ENCODE measurements at regions not wholly inside any gene's neighbourhood (a gene's known extent, or its start where the extent isn't known, plus 50 kb on each side); places are given as distances from the start of the nearest gene placed in this dataset.

- H3K4me1 ChIP-seq, result no peaks in the 10 kb centered on the region
- TF ChIP-seq POLR2A (IDR thresholded peaks at IDR 0.05), result no peak
- TF ChIP-seq, protein P1, sequence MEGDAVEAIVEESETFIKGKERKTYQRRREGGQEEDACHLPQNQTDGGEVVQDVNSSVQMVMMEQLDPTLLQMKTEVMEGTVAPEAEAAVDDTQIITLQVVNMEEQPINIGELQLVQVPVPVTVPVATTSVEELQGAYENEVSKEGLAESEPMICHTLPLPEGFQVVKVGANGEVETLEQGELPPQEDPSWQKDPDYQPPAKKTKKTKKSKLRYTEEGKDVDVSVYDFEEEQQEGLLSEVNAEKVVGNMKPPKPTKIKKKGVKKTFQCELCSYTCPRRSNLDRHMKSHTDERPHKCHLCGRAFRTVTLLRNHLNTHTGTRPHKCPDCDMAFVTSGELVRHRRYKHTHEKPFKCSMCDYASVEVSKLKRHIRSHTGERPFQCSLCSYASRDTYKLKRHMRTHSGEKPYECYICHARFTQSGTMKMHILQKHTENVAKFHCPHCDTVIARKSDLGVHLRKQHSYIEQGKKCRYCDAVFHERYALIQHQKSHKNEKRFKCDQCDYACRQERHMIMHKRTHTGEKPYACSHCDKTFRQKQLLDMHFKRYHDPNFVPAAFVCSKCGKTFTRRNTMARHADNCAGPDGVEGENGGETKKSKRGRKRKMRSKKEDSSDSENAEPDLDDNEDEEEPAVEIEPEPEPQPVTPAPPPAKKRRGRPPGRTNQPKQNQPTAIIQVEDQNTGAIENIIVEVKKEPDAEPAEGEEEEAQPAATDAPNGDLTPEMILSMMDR (IDR thresholded peaks at IDR 0.05), result no peak
- no peak for TF ChIP-seq EP300 (IDR thresholded peaks at IDR 0.05)
- DNase-seq (ENCODE audit: low spot score in 2 of 2), result no peak
- no peaks in the 10 kb centered on the region for H3K9me3 ChIP-seq
- H3K36me3 ChIP-seq, result no peaks in the 10 kb centered on the region
- no peak overlapping the region for H3K4me3 ChIP-seq
- H3K27me3 ChIP-seq, result no peaks in the 10 kb centered on the region
- 72 to 76% methylated on average over 4 of the region's 4 CpGs for WGBS, 2 donors
- no peak overlapping the region for H3K27ac ChIP-seq
Observed at GRCh38 chrX:18016941-18017340, 155.8 kb upstream of the RAI2 start.

DNA sequence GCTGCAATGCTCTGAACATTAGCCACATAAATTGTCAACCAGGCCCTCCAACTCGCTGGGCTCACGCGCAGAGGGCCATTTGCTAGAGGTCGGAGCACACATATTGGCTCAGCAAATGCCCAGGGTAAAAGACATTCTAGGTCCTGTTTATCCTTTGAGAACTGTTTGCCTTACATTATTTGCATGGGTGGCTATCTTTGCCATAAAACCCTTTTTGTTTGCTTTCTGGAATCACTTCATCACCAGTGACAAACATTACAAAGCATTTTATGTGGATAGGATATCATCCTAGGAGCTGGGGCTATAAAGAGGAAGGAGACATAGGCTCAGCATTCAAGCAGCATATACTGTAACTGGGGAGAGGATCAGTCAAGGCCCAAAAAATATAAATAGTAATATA is 149.2 kb upstream of the RAI2 start:
- Histone ChIP-seq H3K27me3 (peaks cover 0 to 3% of the 10 kb centered on the region in 2 donors), H3K4me3 (no peak overlapping the region), H3K9me3 (no peaks in the 10 kb centered on the region), H3K27ac (no peak overlapping the region), H3K36me3 (no peaks in the 10 kb centered on the region), H3K4me1 (no peaks in the 10 kb centered on the region)
- TF ChIP-seq EP300 (IDR thresholded peaks at IDR 0.05), result no peak
- TF ChIP-seq, protein P1 (IDR thresholded peaks at IDR 0.05), result no peak
- no peak for TF ChIP-seq POLR2A (IDR thresholded peaks at IDR 0.05)
- DNase-seq (ENCODE audit: low spot score in 2 of 2), result no peak
- 83 to 91% methylated on average over 3 to 4 of the region's 4 CpGs for WGBS, 2 donors

GRCh38 chrX:18003876-18004275 is 142.8 kb upstream of the RAI2 start:
- TF ChIP-seq, protein P1 (IDR thresholded peaks at IDR 0.05), result no peak
- TF ChIP-seq POLR2A (IDR thresholded peaks at IDR 0.05), result no peak
- DNase-seq (ENCODE audit: low spot score in 2 of 2), result no peak
- Histone ChIP-seq H3K36me3 (no peaks in the 10 kb centered on the region), H3K4me3 (no peak overlapping the region), H3K27me3 (peaks cover 0 to 3% of the 10 kb centered on the region in 2 donors), H3K9me3 (no peaks in the 10 kb centered on the region), H3K27ac (no peak overlapping the region), H3K4me1 (no peaks in the 10 kb centered on the region)
- WGBS, 2 donors, result 50 to 64% methylated on average over 5 of the region's 5 CpGs

DNA sequence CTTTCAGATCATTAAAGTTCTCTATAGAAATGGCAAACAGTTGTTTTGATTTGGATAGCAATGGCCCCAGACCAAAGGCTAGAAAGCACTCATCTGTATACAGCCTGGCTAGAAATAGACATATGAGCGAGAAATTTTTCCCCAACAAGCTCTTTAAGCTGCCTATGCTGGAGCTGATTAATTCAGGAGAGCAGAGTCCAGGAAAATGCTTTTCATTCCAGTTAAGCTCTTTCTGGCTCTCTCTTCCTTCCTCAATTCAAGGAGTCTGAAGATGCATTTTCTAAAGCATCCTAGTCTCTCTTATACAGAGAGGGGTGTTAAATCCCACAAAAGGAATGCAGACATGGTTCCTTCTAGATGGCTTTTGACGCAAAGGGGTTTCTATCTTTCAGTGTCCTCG is 141.7 kb upstream of the RAI2 start:
- WGBS, 2 donors, result 76 to 83% methylated on average over 3 of the region's 3 CpGs
- no peak overlapping the region for H3K27ac ChIP-seq
- DNase-seq (ENCODE audit: low spot score in 2 of 2), result no peak
- TF ChIP-seq POLR2A (IDR thresholded peaks at IDR 0.05), result no peak
- TF ChIP-seq EP300 (IDR thresholded peaks at IDR 0.05), result no peak
- TF ChIP-seq, protein P1 (IDR thresholded peaks at IDR 0.05), result no peak
- H3K9me3 ChIP-seq, result no peaks in the 10 kb centered on the region
- no peaks in the 10 kb centered on the region for H3K4me1 ChIP-seq
- no peak overlapping the region for H3K4me3 ChIP-seq
- H3K36me3 ChIP-seq, result no peaks in the 10 kb centered on the region
- H3K27me3 ChIP-seq, result peaks cover 0 to 3% of the 10 kb centered on the region in 2 donors

DNA sequence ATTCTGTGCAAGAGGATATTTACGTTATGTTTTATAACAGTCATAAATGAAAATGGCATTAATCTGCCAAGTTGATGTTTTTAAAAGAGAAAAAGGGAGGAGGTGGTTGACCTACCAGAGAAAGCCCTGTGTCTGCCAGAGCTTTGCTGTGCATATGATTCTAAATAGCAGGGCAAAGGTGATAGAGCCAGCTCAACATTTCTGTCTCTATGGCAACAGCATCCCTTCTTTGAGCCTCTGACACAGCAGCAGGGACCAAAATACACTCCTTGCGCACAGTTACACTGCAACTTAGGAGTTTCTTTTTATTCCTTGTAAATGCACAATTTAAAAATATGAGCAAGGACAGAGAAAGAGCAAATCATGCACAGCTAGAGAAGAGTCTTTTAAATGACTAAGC is 133.3 kb upstream of the RAI2 start:
- Histone ChIP-seq H3K4me3 (no peak overlapping the region), H3K27me3 (no peaks in the 10 kb centered on the region), H3K9me3 (no peaks in the 10 kb centered on the region), H3K27ac (no peak overlapping the region), H3K36me3 (no peaks in the 10 kb centered on the region), H3K4me1 (no peaks in the 10 kb centered on the region)
- no peak for DNase-seq (ENCODE audit: low spot score in 2 of 2)
- WGBS, 2 donors, result 45 to 50% methylated on average over 2 of the region's 2 CpGs
- TF ChIP-seq, protein P1 (IDR thresholded peaks at IDR 0.05), result no peak
- TF ChIP-seq EP300 (IDR thresholded peaks at IDR 0.05) (no peak), POLR2A (IDR thresholded peaks at IDR 0.05) (no peak)

All from tibial nerve (tissue), 4 donors.